ENCODE measurements at regions not wholly inside any gene's neighbourhood (a gene's known extent, or its start where the extent isn't known, plus 50 kb on each side); places are given as distances from the start of the nearest gene placed in this dataset.

DNA sequence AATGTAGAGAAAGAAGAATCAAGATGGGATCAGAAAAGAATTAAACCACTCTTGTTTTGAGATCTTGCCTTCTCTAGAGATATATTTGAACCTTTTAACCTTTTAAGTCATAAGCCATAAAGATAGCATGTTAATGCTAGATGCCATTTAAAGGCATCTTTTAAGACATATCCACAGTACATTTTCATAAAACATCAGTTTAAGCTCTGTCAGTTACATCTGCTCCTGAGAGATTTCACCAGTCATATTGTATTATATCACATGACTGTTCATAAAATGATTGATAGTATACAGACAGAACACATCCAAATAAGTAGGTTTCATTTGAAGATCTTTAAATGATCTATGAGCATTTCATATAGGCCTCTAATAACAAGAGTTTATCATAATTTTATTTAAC, 1238.5 kb downstream of the SLC16A7 start:
- TF ChIP-seq, protein P1, sequence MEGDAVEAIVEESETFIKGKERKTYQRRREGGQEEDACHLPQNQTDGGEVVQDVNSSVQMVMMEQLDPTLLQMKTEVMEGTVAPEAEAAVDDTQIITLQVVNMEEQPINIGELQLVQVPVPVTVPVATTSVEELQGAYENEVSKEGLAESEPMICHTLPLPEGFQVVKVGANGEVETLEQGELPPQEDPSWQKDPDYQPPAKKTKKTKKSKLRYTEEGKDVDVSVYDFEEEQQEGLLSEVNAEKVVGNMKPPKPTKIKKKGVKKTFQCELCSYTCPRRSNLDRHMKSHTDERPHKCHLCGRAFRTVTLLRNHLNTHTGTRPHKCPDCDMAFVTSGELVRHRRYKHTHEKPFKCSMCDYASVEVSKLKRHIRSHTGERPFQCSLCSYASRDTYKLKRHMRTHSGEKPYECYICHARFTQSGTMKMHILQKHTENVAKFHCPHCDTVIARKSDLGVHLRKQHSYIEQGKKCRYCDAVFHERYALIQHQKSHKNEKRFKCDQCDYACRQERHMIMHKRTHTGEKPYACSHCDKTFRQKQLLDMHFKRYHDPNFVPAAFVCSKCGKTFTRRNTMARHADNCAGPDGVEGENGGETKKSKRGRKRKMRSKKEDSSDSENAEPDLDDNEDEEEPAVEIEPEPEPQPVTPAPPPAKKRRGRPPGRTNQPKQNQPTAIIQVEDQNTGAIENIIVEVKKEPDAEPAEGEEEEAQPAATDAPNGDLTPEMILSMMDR (IDR thresholded peaks at IDR 0.05; ENCODE audit: low read depth, low read length, poor library complexity, severe bottlenecking) = no peak
- TF ChIP-seq EZH2phosphoT487 (IDR thresholded peaks at IDR 0.05; ENCODE audit: borderline replicate concordance, low read length) = no peak

Measured in DOHH2 (cell line).